GM21723 (cell line): ENCODE measurements at regions not wholly inside any gene's neighbourhood (a gene's known extent, or its start where the extent isn't known, plus 50 kb on each side); places are given as distances from the start of the nearest gene placed in this dataset.

Experiments
- ATAC-seq: cut with Tn5 transposase; IDR thresholded peaks from one replicate; pipeline ENCODE4 v1.9.1; 2021; ENCODE audit warnings: mild to moderate bottlenecking, moderate library complexity; ENCODE audit not compliant: unreplicated experiment

GRCh38 chr5:4855036-4855435 is 285.1 kb upstream of the ADAMTS16 start:
- no peak for ATAC-seq

DNA sequence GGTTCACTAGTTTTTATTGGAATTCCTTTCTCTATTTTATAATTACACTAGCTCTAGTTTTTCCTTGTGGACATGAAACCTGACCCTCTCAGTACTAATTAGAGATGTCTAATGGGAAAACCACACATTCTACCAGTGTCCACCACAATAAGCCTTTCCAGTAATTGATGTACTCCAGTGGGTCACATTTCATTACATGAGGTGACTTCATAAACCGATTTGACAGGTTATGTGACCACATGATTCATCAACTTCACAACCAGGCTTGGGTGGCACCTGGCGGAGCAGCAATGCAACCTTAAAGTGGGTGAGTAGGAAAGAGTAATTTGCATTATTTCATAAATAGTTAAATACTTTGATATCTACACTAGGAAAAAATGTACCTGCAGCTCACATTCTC is 284.2 kb upstream of the ADAMTS16 start:
- ATAC-seq = no peak

DNA sequence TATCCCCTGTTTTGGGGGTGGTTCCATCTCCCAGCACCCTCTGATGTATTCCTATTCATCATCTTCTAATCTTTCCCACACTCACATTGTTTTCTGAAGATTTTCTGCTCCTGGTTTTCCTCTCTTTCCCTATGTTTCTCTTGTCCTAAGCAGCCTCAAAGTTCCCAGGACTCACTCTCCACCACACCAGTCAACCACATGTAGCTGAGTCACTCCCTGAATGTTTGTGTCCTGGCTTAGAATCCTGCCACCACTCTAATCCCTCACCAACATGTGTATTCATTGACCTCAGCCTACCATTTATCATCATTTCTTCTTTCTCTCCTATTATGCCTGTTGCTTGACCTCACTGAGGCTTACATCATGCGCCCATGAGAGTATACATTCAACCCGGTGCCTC is 282.4 kb upstream of the ADAMTS16 start:
- ATAC-seq = no peak

GRCh38 chr5:4859500-4860235 is 280.5 kb upstream of the ADAMTS16 start:
- ATAC-seq = no peak

GRCh38 chr5:4860631-4861030 is 279.5 kb upstream of the ADAMTS16 start:
- ATAC-seq = no peak

DNA sequence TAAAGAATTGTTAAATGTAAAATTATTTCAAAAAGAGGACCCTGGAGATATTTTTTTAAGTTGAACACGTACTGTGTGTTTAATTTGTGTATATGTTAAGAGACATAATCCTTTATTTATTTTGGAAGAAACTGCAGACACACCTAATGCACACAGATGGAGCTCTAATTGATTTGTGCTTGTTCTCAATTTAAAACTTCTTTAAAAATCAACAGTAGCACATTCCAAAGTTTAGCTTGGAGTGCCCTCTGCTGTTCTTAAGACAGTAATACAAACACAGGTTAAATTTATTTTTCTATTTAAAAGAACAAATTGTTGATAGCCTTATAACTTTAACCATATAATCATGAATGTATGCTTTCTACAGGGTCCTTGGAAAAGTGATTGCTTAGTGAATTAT is 277.6 kb upstream of the ADAMTS16 start:
- no peak for ATAC-seq

DNA sequence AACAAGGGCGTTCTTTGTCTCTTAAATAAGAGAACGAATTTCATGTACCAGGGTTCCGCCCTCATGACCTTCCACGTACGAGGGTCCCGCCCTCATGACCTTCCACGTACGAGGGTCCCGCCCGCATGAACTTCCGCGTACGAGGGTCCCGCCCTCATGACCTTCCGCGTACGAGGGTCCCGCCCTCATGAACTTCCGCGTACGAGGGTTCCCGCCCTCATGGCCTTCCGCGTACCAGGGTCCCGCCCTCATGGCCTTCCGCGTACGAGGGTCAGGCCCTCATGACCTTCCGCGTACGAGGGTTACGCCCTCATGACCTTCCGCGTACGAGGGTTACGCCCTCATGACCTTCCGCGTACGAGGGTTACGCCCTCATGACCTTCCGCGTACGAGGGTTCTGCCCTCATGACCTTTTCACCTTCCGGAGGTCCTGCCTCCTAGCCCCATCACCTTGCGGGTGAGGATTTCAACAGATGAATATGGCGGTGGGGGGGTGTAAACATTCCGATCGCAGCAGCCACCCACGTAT is 273.9 kb upstream of the ADAMTS16 start:
- no peak for ATAC-seq

DNA sequence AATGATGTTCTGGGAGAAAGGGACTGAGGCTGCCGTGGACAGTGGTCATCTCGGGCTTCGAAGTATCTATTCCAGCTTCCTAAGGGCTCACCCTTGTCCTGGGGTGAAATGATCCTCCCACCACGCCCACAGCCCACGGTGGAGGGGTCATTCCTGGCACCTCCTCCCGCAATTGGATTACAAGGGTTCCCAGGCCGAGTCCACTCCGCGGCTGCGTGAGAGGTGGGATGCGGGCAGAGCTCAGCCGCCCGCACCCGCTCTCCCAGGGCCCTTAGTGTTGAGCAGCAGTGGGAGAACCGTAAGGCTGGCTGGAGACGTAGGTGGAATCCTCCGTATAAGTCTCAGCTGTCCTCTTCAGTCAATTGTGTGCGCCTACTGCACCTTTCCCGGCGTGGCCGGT is 273.3 kb upstream of the ADAMTS16 start:
- no peak for ATAC-seq

GRCh38 chr5:4868140-4868735 is 271.9 kb upstream of the ADAMTS16 start:
- no peak for ATAC-seq

- no peak for ATAC-seq
Measured at GRCh38 chr5:4873652-4874051, 266.5 kb upstream of the ADAMTS16 start.

GRCh38 chr5:4874097-4874496 is 266.0 kb upstream of the ADAMTS16 start:
- no peak for ATAC-seq

DNA sequence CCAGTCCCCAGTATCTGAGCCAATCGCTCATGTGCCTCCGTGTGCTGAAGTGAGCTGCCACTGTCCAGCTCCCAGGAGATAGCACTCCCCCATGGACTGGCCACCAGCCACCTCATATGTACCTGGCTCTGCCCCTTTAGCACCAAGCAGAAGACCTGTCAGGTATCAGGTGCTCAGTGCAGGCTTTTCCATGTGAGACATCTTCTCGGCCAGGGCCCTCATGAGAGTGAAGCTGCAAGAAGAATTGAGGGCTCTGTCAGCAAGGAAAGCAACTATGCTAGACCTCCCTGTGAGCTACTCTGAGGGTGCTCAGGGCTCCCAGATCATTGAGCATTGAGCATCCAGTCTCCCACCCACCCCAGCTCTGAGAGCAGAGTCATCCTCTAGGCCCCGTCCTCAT is 264.2 kb upstream of the ADAMTS16 start:
- ATAC-seq = no peak

GRCh38 chr5:4876804-4877203 is 263.3 kb upstream of the ADAMTS16 start:
- ATAC-seq = no peak

- ATAC-seq = no peak
Measured at GRCh38 chr5:4877579-4877978, 262.6 kb upstream of the ADAMTS16 start.

DNA sequence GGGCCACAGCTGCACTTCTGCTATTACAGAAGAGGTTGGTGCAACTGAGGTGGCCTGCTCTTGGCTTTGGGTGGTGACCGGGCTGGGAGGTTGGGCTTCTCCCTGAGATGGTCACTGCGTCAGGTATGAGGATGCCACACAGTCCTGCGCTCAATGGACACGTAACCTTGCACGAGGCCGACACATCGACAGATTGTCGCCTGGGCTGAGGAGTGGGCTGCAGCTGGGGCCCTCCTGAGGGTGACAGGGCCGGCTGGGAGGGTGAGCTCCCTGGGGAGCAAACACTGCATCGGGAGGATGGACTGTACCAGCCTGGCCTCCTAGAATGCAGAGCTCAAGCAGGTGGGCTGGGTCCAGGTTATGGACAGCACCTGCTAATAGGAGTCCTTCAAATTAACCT is 261.1 kb upstream of the ADAMTS16 start:
- no peak for ATAC-seq

DNA sequence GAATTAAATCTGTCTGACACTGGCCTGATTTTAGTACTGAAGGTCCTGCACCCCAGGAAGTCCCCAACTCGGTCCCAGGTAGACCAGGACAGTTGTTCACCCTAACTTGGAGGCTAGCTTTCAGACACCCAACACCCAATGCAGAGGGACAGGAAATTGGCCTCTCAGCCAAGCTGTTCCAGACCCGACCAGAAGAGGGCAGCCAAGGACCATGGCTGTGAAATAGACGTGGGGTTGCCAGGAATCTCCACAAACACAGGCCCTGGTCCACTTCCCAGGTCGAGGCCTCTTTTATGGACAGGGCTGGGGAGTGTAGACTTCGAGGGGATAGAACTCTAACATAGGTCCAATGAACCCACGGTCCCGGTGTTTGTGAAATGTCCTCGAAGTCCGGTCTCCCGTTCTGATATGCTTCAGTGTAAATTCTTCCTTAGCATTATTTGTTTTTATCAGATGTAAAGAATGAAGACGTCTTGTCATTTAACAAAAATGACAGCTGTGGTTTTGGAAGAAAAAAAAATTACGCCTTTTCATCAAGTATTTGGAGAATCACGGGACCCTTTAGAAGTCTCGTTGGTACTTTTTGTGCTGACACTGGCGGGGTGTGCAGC is 260.3 kb upstream of the ADAMTS16 start:
- ATAC-seq = peak; percentile 91

GRCh38 chr5:4880304-4880741 is 259.8 kb upstream of the ADAMTS16 start:
- ATAC-seq = no peak

DNA sequence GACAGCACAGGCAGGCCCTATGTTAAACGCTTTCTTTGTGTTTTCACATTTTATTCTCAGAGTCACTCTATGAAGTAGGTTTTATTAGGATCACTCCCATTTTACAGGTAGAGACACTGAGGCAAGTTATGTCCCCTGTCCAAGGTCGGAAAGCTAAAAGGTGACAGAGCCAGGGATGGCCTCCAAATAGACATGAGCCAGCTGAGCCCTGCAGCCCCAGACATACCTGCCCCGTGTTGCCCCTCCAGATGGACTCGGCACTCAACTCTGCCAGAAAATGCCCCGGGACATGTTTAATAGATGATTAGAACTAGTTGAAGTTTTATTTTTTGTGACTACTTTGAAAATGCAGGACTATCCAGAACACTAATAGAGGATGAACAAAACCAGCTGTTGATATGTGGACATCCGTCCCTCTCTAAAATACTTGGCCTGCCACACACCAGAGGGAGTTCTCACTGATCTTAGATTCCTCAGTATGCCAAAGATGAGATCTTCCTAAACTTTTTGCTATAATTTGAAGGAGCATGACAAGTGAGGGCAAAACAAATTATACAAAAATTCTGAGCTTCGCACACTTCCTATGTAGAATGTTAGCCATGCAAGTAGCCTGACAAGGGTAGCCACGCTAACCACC is 258.6 kb upstream of the ADAMTS16 start:
- no peak for ATAC-seq

- ATAC-seq = no peak
Measured at GRCh38 chr5:4882186-4882585, 257.9 kb upstream of the ADAMTS16 start.

DNA sequence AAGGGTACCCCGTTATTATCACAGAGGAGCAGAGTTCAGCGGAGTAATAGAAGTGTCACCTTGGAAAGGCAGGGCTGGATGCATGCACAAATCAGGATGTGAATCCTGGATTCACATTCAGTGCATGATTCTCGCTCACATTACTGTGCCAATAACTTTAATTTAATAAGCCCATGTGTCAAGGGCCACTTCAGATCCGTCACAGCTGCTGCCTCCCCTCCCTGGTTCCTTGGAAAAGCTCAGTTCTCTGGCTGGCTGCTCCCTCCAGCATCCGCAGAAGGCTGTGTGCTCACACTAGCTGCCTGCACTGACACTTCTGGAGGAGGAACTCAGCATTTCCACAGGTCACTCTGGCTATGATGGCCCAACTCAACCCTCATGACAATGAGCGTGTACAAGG is 256.8 kb upstream of the ADAMTS16 start:
- ATAC-seq = no peak

GRCh38 chr5:4893063-4893744 is 246.9 kb upstream of the ADAMTS16 start:
- no peak for ATAC-seq
